ENCODE measurements at regions not wholly inside any gene's neighbourhood (a gene's known extent, or its start where the extent isn't known, plus 50 kb on each side); places are given as distances from the start of the nearest gene placed in this dataset.

GRCh38 chr4:54445866-54446265, 211.9 kb upstream of the KIT start:
- H3K36me3 ChIP-seq (ENCODE audit: control insufficient read depth in 4 of 4, insufficient read depth in 3 of 4, low read depth in 1 of 4, low read length in 3 of 4), result no peaks in the 10 kb centered on the region
- H3K4me1 ChIP-seq (ENCODE audit: control insufficient read depth in 4 of 4, insufficient read depth in 4 of 4, low read length in 3 of 4), result no peaks in the 10 kb centered on the region
- H3K9me3 ChIP-seq (ENCODE audit: control insufficient read depth in 4 of 4, low read length in 3 of 4), result peaks cover 0 to 4% (median 1%) of the 10 kb centered on the region in 4 donors
- TF ChIP-seq RXRA (IDR thresholded peaks at IDR 0.05), result no peak
- no peaks in the 10 kb centered on the region for H3K27me3 ChIP-seq (ENCODE audit: control insufficient read depth in 4 of 4, insufficient read depth in 4 of 4, low read length in 3 of 4)
- no peak overlapping the region for H3K9ac ChIP-seq (ENCODE audit: low read depth in 1 of 2, low read length in 2 of 2)
- DNase-seq (ENCODE audit: low spot score), result no peak
- H3K4me3 ChIP-seq (ENCODE audit: low read depth in 1 of 3, low read length in 3 of 3), result no peak overlapping the region
- no peak overlapping the region for H3K27ac ChIP-seq (ENCODE audit: low read depth in 1 of 2, low read length in 2 of 2)

- peaks cover 0 to 3% (median 0%) of the 10 kb centered on the region in 4 donors for H3K27me3 ChIP-seq (ENCODE audit: control insufficient read depth in 4 of 4, insufficient read depth in 4 of 4, low read length in 3 of 4)
- H3K9me3 ChIP-seq (ENCODE audit: control insufficient read depth in 4 of 4, low read length in 3 of 4), result peaks cover 0 to 4% (median 1%) of the 10 kb centered on the region in 4 donors
- TF ChIP-seq FOXA1 (IDR thresholded peaks at IDR 0.05) (no peak), NR2F2 (IDR thresholded peaks at IDR 0.05) (no peak), CTCF (IDR thresholded peaks at IDR 0.05; ENCODE audit: low read depth, low read length, missing input control) (no peak), FOXA2 (IDR thresholded peaks at IDR 0.05) (no peak), ATF3 (IDR thresholded peaks at IDR 0.05) (no peak), SP1 (IDR thresholded peaks at IDR 0.05) (no peak), GABPA (IDR thresholded peaks at IDR 0.05 in 1 of 2, conservative IDR thresholded peaks at IDR 0.05 in 1 of 2) (no peak), ZBTB33 (IDR thresholded peaks at IDR 0.05) (no peak), RXRA (IDR thresholded peaks at IDR 0.05) (no peak)
- no peaks in the 10 kb centered on the region for H3K36me3 ChIP-seq (ENCODE audit: control insufficient read depth in 4 of 4, insufficient read depth in 3 of 4, low read depth in 1 of 4, low read length in 3 of 4)
- DNase-seq (ENCODE audit: low spot score), result no peak
- H3K4me3 ChIP-seq (ENCODE audit: low read depth in 1 of 3, low read length in 3 of 3), result no peak overlapping the region
- H3K4me1 ChIP-seq (ENCODE audit: control insufficient read depth in 4 of 4, insufficient read depth in 4 of 4, low read length in 3 of 4), result no peaks in the 10 kb centered on the region
- no peak overlapping the region for H3K9ac ChIP-seq (ENCODE audit: low read depth in 1 of 2, low read length in 2 of 2)
- H3K27ac ChIP-seq (ENCODE audit: low read depth in 1 of 2, low read length in 2 of 2), result no peak overlapping the region
- WGBS, result 58% methylated on average over 1 of the region's 1 CpG
Observed at GRCh38 chr4:54446581-54446980, 211.2 kb upstream of the KIT start.

- WGBS, result 79% methylated on average over 2 of the region's 2 CpGs
- H3K4me1 ChIP-seq (ENCODE audit: control insufficient read depth in 4 of 4, insufficient read depth in 4 of 4, low read length in 3 of 4), result no peaks in the 10 kb centered on the region
- H3K27me3 ChIP-seq (ENCODE audit: control insufficient read depth in 4 of 4, insufficient read depth in 4 of 4, low read length in 3 of 4), result peaks cover 0 to 3% (median 0%) of the 10 kb centered on the region in 4 donors
Observed at GRCh38 chr4:54447304-54447703, 210.5 kb upstream of the KIT start.

More at GRCh38 chr4:54447304-54447703, 210.5 kb upstream of the KIT start:
- Histone ChIP-seq H3K4me3 (ENCODE audit: low read depth in 1 of 3, low read length in 3 of 3) (no peak overlapping the region), H3K9me3 (ENCODE audit: control insufficient read depth in 4 of 4, low read length in 3 of 4) (peaks cover 0 to 4% (median 1%) of the 10 kb centered on the region in 4 donors), H3K36me3 (ENCODE audit: control insufficient read depth in 4 of 4, insufficient read depth in 3 of 4, low read depth in 1 of 4, low read length in 3 of 4) (no peaks in the 10 kb centered on the region), H3K9ac (ENCODE audit: low read depth in 1 of 2, low read length in 2 of 2) (no peak overlapping the region), H3K27ac (ENCODE audit: low read depth in 1 of 2, low read length in 2 of 2) (no peak overlapping the region)
- TF ChIP-seq TAF1 (conservative IDR thresholded peaks at IDR 0.05) (no peak), YY1 (IDR thresholded peaks at IDR 0.05) (no peak), RAD21 (IDR thresholded peaks at IDR 0.05) (no peak), REST (IDR thresholded peaks at IDR 0.05) (no peak), FOXA2 (IDR thresholded peaks at IDR 0.05) (no peak)
- DNase-seq (ENCODE audit: low spot score), result no peak
